WTC11 (cell line): ENCODE measurements at regions not wholly inside any gene's neighbourhood (a gene's known extent, or its start where the extent isn't known, plus 50 kb on each side); places are given as distances from the start of the nearest gene placed in this dataset.

ENCODE experiments used
- CBFB ChIP-seq: sonication (generic); formaldehyde crosslinking; IDR thresholded peaks from 2 replicates; pipeline ENCODE4 v1.8.1; 2022; ENCODE audit warnings: mild to moderate bottlenecking, low read depth, missing genetic modification reagents
- CREB1 ChIP-seq: sonication (generic); formaldehyde crosslinking; IDR thresholded peaks from 2 replicates; pipeline ENCODE4 v1.8.0; 2023; ENCODE audit warnings: mild to moderate bottlenecking, missing genetic modification reagents
- GRHL2 ChIP-seq: fragments of 250-450 bp; sonication (Bioruptor Pico); IDR thresholded peaks from 2 replicates; pipeline ENCODE4 v1.8.0; 2022; ENCODE audit warnings: mild to moderate bottlenecking, moderate library complexity; ENCODE audit not compliant: insufficient replicate concordance, severe bottlenecking
- TP53 ChIP-seq: sonication (generic); formaldehyde crosslinking; IDR thresholded peaks from 2 replicates; pipeline ENCODE4 v1.8.1; 2023; ENCODE audit warnings: mild to moderate bottlenecking, missing genetic modification reagents
- ZNF121 ChIP-seq: sonication (generic); formaldehyde crosslinking; IDR thresholded peaks from 2 replicates; pipeline ENCODE4 v1.8.0; 2023; ENCODE audit warnings: missing genetic modification reagents
- ZNF232 ChIP-seq: sonication (generic); formaldehyde crosslinking; IDR thresholded peaks from 2 replicates; pipeline ENCODE4 v1.8.0; 2022; ENCODE audit warnings: mild to moderate bottlenecking, missing genetic modification reagents
- ZNF416 ChIP-seq: fragments of 250-450 bp; sonication (Bioruptor Pico); IDR thresholded peaks from 2 replicates; pipeline ENCODE4 v1.9.0; 2021; ENCODE audit warnings: mild to moderate bottlenecking, inconsistent platforms
- TF ChIP-seq, protein P1 (sequence below): sonication (generic); formaldehyde crosslinking; IDR thresholded peaks from 2 replicates; pipeline ENCODE4 v1.8.1; 2023; ENCODE audit warnings: mild to moderate bottlenecking, moderate library complexity, missing genetic modification reagents
- TF ChIP-seq, protein P2 (sequence below): fragments of 200-600 bp; IDR thresholded peaks from 2 replicates; pipeline ENCODE4 v1.8.0; 2022; ENCODE audit warnings: antibody characterized with exemption
- TF ChIP-seq, protein P3 (sequence below): sonication (generic); formaldehyde crosslinking; IDR thresholded peaks from 2 replicates; pipeline ENCODE4 v1.8.0; 2022; ENCODE audit warnings: missing genetic modification reagents
- TF ChIP-seq, protein P4 (sequence below): sonication (generic); formaldehyde crosslinking; IDR thresholded peaks from 2 replicates; pipeline ENCODE4 v1.8.0; 2022; ENCODE audit warnings: mild to moderate bottlenecking, missing genetic modification reagents
- TF ChIP-seq, protein P5 (sequence below): sonication (generic); formaldehyde crosslinking; IDR thresholded peaks from 2 replicates; pipeline ENCODE4 v1.8.1; 2023; ENCODE audit warnings: mild to moderate bottlenecking, missing genetic modification reagents

DNA sequence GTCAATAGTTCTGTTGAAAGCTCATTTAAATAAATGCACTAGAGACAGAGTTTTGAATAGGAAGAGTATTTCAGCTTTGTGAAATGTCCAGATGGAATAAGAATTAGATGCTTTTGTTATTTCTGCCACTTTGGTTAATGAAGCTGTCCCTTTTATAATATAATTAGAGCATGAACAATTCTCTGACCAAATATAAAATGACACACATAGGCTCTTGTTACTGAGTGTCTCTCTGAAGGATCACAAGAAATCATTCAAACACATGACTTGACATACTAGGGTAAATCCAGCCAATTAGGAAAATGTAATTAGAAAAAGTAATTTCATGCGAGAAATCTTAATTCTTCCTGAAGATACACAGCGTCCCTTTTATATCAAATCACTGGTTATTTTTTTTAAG, 68.4 kb upstream of the DDIT4L start:
- TF ChIP-seq ZNF121 (no peak), CBFB (CRISPR knock-in tag) (no peak), GRHL2 (CRISPR knock-in tag) (no peak), TP53 (CRISPR knock-in tag) (no peak), CREB1 (CRISPR knock-in tag) (no peak), ZNF232 (CRISPR knock-in tag) (no peak), ZNF416 (CRISPR knock-in tag) (no peak)
- TF ChIP-seq, protein P1, sequence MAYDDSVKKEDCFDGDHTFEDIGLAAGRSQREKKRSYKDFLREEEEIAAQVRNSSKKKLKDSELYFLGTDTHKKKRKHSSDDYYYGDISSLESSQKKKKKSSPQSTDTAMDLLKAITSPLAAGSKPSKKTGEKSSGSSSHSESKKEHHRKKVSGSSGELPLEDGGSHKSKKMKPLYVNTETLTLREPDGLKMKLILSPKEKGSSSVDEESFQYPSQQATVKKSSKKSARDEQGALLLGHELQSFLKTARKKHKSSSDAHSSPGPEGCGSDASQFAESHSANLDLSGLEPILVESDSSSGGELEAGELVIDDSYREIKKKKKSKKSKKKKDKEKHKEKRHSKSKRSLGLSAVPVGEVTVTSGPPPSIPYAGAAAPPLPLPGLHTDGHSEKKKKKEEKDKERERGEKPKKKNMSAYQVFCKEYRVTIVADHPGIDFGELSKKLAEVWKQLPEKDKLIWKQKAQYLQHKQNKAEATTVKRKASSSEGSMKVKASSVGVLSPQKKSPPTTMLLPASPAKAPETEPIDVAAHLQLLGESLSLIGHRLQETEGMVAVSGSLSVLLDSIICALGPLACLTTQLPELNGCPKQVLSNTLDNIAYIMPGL (CRISPR knock-in tag) = no peak
- TF ChIP-seq, protein P2, sequence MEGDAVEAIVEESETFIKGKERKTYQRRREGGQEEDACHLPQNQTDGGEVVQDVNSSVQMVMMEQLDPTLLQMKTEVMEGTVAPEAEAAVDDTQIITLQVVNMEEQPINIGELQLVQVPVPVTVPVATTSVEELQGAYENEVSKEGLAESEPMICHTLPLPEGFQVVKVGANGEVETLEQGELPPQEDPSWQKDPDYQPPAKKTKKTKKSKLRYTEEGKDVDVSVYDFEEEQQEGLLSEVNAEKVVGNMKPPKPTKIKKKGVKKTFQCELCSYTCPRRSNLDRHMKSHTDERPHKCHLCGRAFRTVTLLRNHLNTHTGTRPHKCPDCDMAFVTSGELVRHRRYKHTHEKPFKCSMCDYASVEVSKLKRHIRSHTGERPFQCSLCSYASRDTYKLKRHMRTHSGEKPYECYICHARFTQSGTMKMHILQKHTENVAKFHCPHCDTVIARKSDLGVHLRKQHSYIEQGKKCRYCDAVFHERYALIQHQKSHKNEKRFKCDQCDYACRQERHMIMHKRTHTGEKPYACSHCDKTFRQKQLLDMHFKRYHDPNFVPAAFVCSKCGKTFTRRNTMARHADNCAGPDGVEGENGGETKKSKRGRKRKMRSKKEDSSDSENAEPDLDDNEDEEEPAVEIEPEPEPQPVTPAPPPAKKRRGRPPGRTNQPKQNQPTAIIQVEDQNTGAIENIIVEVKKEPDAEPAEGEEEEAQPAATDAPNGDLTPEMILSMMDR = no peak
- TF ChIP-seq, protein P3, sequence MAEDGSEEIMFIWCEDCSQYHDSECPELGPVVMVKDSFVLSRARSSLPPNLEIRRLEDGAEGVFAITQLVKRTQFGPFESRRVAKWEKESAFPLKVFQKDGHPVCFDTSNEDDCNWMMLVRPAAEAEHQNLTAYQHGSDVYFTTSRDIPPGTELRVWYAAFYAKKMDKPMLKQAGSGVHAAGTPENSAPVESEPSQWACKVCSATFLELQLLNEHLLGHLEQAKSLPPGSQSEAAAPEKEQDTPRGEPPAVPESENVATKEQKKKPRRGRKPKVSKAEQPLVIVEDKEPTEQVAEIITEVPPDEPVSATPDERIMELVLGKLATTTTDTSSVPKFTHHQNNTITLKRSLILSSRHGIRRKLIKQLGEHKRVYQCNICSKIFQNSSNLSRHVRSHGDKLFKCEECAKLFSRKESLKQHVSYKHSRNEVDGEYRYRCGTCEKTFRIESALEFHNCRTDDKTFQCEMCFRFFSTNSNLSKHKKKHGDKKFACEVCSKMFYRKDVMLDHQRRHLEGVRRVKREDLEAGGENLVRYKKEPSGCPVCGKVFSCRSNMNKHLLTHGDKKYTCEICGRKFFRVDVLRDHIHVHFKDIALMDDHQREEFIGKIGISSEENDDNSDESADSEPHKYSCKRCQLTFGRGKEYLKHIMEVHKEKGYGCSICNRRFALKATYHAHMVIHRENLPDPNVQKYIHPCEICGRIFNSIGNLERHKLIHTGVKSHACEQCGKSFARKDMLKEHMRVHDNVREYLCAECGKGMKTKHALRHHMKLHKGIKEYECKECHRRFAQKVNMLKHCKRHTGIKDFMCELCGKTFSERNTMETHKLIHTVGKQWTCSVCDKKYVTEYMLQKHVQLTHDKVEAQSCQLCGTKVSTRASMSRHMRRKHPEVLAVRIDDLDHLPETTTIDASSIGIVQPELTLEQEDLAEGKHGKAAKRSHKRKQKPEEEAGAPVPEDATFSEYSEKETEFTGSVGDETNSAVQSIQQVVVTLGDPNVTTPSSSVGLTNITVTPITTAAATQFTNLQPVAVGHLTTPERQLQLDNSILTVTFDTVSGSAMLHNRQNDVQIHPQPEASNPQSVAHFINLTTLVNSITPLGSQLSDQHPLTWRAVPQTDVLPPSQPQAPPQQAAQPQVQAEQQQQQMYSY (CRISPR knock-in tag) = no peak
- TF ChIP-seq, protein P4, sequence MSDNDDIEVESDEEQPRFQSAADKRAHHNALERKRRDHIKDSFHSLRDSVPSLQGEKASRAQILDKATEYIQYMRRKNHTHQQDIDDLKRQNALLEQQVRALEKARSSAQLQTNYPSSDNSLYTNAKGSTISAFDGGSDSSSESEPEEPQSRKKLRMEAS (CRISPR knock-in tag) = no peak
- TF ChIP-seq, protein P5, sequence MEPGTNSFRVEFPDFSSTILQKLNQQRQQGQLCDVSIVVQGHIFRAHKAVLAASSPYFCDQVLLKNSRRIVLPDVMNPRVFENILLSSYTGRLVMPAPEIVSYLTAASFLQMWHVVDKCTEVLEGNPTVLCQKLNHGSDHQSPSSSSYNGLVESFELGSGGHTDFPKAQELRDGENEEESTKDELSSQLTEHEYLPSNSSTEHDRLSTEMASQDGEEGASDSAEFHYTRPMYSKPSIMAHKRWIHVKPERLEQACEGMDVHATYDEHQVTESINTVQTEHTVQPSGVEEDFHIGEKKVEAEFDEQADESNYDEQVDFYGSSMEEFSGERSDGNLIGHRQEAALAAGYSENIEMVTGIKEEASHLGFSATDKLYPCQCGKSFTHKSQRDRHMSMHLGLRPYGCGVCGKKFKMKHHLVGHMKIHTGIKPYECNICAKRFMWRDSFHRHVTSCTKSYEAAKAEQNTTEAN = no peak
